ENCODE measurements at regions not wholly inside any gene's neighbourhood (a gene's known extent, or its start where the extent isn't known, plus 50 kb on each side); places are given as distances from the start of the nearest gene placed in this dataset.
A peak's percentile ranks its signal among the peaks of the same experiment; 100 is the strongest.

DNA sequence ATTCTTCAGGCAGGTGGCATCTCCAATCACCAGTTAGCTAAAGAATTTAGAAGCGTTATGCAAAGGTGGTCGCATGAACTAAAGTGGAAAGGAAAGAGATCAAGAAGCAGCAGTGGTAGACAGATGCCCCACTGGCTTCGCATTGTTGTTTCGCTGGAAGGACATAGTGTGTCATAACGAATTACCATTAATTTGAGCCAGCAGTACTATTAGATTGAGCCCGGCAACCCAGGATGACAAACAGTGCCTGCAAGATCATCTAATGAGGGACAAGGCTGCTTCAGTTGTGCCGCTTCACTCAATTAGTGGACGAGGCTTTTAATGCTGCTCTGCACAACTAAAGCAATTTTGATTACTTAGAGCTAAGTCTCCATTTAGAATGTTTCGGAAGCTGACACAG, 274.5 kb upstream of the SOX5 start:
- DNase-seq = no peak
- no peak for ATAC-seq

DNA sequence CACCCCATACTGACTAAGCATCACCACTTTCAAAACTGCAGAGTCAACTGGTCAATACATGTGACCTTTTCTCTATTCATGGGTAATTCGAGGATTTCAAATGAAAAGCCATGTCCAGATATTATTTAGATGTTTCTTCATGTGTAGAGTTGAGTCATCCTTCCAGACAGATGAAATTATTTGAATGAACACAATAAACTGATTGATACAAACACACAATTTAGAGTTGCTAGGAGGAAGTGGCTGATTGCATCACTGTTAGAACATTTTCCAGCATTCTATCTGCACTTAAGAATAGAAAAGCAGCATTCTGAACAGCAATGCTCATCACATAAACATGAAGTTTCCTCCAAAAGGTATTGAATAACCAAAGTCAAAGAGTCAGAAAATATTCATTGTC, 273.5 kb upstream of the SOX5 start:
- ATAC-seq (no peak), DNase-seq (no peak)

DNA sequence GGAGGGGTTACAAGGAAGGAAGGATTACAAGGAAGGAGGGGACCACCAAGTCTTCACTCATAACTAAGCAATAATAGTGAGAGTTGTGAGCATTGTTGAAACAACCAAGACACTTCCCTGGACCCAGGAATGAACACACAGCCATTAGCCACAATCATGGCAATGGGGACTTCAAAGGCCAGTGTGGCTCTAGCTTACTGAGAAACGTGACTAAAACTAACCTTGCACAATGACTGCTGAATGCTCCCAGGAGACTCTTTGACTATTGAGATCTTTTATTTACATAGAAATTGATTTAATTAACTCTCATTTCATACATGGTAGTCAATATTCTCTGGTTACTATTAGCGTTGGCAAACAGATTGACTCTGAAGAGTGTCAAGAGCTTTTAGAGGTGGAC, 263.0 kb upstream of the SOX5 start:
- no peak for DNase-seq
- no peak for ATAC-seq

DNA sequence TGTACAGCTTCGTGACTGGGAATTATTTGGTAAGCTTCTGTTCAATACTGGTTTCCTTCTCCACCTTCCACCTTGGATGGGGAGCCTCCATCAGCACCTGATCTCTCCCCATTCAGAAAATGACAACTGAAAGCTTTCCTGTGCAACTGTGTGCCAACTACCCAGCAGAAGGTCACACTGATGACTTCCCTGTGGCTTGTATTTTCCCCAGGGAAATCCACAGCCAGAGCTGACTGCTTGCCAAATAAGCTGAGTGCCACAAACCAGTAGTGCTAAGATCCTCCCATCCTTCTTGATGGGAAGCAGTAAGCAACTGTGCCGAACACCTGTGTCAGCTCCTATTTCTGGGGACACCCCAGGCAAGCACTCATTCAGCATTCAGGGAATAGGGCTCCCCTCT, 257.2 kb upstream of the SOX5 start:
- no peak for DNase-seq
- ATAC-seq = no peak

DNA sequence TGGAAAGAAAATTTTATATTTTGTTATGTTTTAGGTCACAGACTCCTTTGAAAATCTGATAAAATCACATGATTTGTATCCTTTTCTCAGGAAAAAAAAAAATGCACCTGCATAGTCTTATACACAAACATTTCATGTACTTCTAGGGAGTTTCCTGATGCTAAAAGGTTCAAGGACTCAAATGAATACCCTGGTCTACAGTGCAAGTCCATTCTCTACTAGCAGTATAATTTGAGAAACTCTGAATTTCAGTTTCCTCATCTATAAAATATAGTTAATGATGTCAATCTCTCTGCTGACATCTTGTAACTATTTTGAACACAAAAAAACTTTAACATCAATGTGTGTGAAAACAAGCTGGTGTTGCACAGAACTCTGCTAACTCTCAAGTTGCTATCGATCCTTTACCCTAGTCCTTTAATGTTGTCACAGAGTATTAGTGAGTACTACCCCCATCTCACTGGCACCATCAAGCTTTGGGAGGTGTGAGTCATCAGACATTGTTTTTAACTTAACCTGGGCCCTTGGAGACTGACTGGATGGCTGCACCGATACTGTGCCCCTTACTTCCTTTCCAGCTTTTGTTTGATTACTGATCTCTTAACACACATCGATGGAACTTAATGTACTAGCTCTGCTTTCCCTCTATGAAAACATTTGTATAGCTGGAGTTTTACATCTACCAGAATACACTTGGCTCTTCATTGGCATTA, 251.9 kb upstream of the SOX5 start:
- DNase-seq = no peak
- ATAC-seq = peak; percentile 40

DNA sequence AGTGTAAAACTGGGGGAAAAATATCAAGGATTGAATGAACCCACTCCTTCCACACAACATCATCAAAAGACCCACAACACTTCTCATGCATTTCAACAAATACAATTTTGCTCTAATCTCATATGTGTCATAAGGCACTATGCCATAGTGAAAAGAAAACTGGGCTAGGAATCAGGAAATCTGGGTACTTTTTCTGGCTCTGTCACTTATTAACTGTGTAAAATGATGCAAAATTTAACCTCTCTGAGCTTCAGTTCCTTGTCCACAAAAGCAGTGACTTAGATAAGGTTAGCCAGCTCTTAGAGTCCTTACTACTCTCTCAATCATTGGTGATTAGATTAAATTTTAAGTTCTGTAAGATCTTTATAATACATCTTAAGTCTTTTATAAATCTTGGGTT, 250.5 kb upstream of the SOX5 start:
- ATAC-seq (no peak), DNase-seq (no peak)

DNA sequence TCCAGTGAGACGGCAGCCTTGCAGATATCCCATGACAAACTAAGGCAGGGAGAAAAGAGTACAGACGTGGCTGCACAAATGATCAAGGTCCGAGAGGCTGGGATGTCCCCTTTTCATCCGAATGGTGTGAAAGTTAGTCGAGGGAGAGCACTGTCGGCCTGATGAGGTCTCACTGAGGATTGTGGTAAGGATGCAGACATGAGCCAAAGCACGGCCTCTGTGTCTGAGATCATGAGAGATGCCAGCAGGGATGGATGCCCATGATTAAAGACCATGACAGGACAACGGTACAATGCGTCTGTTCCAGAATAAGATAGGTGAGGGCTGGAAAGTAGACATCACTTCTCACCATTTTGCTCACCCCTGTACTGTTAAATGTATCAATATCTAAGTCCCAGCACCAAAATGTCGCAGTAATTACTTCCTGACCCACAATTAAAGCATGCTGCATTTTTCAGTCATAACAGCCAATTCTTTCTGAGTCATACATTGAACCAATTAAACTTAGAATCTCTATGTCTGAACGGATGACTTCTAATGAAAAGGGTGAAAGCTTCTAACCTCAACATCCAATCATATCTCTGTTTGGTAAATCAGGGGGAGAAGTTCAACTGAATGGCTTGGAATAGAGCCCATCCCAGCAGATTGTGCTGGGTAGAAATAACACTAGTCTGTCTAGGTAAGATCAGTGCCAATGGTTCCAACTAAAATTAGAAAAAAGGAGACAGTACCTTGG, 249.6 kb upstream of the SOX5 start:
- no peak for DNase-seq
- ATAC-seq = no peak

DNA sequence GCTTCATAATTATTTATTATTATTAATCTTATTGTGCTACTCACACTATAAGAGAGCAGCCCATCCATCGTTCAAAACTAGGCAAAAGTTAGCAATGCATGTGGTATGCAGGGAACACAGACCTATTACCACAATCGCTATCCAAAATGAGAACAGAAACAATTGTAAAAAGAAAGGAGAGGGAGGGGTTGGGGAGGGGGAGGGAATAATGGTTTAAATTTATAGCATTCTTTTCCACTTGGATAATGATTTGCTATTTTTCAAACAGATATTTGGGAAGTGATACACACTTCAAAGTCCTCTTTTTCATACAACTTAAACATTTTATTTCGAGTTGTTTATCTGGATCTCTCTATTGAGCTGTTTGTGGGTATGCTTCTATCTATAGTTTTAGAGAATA, 248.6 kb upstream of the SOX5 start:
- DNase-seq = no peak
- no peak for ATAC-seq

DNA sequence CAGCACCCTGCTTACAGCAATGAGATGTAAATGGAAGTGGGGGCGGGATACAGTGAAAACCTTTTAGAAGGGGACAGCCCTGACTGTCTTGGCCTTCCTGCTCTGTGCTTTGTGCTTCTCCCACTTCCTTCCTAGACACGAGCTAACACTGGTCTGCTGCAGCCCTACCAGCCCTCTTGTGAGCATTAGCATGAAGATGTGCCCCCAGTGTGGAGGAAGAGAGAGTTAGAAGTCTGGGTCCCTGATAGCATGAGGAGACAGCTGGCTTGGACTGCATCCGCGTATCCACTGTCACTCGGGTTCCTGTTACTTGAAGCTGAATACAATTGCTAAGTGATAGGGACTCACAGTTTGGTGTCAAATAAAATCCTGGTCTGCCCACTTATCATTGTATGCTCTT, 248.1 kb upstream of the SOX5 start:
- ATAC-seq (no peak), DNase-seq (no peak)

DNA sequence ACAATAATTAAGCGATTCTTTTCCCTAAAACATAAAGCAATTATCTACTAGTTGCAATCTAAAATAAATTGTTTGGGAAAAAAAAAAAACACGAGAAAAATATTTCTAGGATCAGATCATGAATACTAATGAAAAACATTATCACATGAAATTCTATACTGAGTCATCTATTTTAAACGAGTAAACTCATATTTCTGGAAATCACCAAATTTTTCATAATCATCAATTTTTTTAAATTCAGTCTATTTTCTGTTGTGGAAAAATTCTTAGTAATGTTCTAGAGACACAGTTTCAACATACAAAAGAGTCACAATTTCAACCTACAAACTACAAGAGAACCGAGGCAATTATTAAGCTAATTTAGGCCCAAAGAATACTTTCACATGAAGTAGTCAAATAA, 245.6 kb upstream of the SOX5 start:
- no peak for ATAC-seq
- DNase-seq = no peak

DNA sequence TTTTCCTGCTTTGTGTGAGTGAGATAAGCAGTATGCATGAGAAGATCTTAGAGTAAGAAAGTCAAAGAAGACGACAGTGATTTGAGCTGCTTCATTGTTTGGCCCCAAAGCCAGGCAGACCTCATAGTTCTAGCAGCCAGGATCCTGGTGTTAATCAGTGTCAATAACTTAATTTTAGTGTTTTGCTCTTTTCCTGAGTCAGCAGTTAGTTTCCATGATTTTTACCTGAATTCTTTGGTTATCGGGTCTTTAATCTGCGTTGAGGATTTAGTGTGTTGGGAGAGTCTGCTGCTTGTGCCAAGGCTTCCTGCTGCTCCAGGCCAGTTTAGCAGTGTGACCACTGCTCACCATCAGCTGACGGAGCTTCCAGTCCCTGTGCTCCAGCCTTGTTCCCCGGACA, 241.6 kb upstream of the SOX5 start:
- ATAC-seq (no peak), DNase-seq (no peak)

DNA sequence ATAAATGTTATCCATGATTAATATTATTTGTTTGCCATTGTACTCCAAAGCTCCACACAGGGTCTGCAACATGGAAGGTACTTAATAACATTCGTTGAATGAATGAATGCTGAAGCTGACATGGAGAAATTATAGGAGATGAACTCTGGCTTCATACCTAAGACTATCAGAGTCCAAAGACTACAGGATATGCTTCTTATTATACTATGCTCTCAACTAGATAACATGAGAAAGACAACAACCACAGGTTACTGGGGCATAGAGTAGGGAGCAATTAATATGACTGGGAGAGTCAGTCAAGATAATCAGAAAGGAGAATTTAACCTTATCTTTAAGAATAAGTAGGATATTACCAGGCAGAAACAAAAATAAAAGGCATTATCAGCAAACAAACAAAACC, 236.3 kb upstream of the SOX5 start:
- DNase-seq (no peak), ATAC-seq (no peak)

DNA sequence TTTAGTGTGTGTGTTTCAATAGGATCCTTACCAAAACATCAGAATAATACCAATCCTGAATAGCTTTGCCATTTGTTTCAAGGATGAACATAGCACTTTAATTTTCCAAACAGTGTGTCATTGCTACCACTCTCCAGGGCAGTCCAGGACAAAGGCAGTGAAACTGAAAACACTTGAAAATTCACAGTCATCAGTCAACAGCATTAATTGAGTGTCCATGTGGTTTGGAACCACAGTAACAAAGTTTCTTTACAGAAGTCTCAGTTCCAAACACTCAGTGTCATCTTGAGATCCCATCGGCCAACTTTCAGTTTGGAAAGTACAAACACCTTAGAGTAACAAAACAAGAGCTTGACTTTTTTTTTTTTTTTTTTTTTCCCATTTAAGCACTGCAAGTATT, 228.4 kb upstream of the SOX5 start:
- DNase-seq (no peak), ATAC-seq (no peak)

DNA sequence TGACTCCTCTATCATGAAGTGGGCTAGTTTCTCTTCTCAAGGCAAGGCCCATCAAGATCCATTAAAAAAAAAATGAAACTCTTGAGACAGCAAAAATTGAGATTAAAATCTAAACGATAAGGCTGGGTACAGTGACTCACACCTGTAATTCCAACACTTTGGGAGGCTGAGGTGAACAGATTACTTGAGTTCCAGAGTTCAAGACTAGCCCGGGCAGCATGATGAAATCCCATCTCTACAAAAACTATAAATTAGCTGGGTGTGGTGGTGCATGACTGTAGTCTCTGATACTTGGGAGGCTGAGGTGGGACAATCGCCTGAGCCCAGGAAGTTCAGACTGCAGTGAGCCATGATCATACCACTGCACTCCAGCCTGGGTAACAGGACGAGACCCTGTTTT, 226.5 kb upstream of the SOX5 start:
- ATAC-seq (no peak), DNase-seq (no peak)

DNA sequence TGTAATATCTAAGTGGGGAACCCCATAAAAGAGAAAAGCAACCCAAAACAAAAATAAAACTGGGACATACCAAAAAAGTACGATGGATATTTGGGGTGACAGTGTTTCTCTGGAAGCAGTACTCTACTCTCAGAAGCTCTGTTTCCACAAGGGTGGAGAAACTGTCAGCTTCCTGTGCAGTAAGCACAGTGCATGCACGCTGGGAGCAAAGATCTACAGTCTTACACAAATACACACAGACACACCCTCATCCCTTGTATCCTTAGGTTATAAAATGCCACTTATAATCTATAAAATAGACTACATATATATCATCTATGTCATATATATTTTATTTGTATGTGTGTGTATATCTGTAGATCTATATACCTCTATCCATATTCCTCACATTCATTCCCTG, 225.8 kb upstream of the SOX5 start:
- ATAC-seq = no peak
- no peak for DNase-seq

DNA sequence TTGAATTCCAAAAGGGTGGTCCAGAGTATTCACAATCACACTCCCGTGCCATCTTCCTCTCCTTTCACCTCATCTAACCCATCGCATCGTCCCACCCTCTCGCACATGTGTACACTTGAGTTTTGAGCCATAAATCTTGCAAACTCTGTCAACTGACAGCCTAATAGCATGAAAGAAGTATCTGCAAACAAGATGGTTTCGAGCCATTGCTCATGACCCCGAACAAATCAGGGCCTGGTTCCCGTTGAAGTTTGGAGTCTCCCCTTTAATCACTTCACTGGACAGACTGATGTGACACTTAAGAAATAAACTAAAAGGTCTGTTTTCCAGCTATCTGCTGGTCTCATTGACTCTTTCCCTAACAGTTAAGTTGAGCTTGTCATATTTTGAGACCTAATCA, 223.6 kb upstream of the SOX5 start:
- ATAC-seq (no peak), DNase-seq (no peak)

DNA sequence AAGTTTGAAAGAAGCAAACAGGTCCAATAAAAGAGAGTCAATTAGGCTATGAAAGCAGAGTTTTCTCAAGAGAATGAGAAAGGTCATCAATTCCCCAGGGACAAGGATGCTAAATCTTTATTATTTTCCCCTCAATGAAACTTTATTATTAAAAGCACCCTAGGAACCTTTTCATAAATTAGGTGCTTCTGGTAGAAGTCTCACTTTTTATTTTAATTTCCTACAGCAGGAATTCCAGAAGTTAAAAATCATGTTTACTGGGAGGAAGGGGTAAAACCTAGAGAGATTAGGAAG, 223.2 kb upstream of the SOX5 start:
- DNase-seq = no peak
- ATAC-seq = no peak

DNA sequence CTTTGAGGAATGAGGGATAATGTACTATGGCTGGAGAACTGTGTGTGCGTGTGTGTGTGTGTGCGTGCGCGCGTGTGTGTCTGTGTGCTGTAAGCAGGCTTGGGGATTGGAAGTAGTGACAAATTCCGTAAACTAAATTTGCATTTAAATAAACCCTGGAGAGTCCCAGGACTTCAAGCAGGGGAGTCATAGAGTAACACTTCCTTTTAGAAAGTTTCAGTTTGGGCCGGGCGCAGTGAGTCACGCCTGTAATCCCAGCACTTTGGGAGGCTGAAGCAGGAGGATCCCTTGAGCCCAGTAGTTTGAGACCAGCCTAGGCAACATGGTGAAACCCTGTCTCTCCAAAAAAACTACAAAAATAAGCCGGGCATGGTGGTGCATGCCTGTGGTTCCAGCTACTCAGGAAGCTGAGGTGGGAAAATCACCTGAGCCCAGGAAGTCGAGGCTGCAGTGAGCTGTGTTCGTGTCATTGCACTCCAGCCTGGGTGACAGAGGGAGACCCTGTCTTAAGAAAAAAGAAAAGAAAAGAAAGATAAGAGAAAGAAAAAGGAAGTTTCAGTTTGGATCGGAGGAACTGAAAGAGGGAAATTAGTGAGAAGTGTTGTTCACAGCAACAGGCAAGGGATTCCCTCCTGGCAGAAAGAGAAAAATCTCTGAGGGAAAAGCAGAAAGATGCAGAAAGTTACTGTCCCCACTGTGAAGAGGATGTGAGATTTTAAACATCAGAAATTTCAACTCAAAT, 222.7 kb upstream of the SOX5 start:
- DNase-seq = no peak
- ATAC-seq = no peak

DNA sequence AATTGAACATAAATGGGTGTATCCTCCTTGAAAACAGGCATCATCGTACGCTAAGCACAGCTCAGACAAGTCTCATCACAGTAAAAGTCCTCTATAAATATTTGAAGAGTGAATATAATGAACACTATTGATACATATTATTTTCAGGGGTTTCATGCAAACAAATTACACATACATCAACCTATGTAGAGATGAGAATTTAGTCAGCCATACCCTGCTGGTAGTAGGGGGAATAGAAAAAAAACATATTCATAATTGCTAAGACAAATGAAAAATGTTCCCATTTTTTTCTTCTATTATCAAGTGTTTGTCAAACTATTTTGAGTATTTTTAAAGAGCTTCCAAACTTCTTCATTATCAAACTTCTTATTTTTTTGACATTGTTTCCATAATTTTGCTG, 205.6 kb upstream of the SOX5 start:
- DNase-seq (no peak), ATAC-seq (no peak)

DNA sequence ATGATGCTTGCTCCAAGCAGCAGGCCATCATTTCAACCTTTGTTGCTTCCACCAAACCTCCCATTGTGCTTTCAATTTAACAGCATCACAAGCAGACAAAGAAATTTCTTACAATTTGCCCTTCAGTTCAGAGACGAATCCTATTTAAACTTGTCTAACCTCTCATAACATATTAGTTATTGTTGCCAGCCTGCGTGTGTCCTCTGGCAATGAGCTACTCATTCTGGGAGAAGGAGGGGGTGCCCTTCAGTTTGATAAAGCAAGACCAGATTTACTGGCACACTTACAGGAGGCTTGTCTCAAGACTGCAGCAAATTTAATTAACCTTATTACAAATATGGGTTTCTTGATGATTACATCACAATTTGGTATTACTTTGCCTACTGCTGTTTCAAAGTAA, 203.6 kb upstream of the SOX5 start:
- DNase-seq = no peak
- ATAC-seq = no peak

DNA sequence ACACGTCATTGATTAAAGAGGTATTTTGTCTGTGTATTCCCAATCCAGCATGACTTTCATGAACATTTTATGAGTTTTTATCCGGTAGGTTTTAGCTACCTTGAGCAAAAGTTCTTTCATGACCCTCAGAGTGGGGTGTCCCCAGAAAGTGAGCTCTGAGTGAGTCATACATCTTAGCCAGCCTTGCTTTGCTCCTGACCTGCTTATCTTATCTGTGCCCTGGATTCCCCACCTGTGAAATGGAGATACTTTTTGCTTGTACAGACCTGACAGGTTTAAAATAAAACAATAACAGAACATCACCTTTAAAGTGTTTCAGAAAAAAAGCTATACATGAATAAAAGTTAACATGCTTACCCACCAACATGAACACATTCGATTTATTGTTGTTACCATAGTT, 202.8 kb upstream of the SOX5 start:
- ATAC-seq (no peak), DNase-seq (no peak)

DNA sequence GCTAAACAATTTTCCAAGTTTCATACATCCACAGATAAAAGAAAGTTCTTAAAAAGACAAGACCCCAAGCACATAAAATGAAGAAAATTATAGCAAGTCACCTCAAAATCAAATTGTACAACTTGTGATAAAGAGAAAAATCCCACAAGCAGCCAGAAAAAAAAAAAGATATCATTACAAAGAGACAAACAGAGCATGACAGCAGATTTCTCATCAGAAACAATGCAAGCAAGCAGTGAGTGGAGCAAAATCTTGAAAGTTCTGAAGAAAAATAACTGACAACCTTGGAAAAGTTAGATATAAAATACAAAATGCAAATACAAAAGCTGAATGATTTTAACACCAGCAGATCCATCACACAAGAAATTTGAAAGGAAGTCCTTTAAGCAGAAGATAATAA, 194.5 kb upstream of the SOX5 start:
- DNase-seq (no peak), ATAC-seq (no peak)

DNA sequence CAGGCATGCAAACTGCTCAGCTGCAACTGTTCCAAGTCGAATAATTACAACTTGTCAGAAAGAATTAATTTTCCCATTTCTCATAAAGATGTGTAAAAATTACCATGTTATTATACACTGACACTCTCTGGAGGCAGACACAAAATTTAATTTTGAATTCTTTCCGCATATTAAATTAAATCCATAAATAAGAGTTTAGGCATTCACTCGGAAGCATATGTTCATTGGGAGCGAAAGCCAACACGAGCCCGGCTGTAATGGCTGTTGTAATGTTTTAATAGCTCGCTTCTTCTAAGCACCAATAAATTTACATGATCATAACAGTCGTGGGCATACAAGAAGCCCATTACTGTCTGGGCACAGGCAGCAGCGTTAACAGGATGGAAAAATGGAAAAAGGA, 189.6 kb upstream of the SOX5 start:
- no peak for ATAC-seq

DNA sequence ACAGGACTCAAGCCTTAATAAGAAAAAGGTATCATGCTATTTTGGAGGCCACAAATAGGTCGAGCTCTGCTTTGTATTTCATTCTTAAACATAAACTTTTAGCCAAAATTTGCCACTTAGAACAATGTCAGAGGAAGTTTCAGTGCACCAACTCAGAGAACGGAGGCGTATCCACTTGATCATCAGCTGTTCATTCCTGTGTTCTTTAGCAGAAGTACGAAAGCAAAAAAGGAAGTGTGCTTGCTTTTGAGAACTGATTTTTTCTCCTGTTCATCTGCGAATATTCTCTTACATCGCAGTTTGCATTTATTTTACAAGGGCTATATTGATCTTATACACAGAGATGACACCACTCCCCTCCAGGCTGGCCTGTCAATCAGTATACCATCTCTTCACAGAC, 188.6 kb upstream of the SOX5 start:
- ATAC-seq (no peak), DNase-seq (no peak)

More for the DNA sequence above, 189.6 kb upstream of the SOX5 start:
- no peak for DNase-seq
